ENCODE measurements at regions not wholly inside any gene's neighbourhood (a gene's known extent, or its start where the extent isn't known, plus 50 kb on each side); places are given as distances from the start of the nearest gene placed in this dataset.

DNA sequence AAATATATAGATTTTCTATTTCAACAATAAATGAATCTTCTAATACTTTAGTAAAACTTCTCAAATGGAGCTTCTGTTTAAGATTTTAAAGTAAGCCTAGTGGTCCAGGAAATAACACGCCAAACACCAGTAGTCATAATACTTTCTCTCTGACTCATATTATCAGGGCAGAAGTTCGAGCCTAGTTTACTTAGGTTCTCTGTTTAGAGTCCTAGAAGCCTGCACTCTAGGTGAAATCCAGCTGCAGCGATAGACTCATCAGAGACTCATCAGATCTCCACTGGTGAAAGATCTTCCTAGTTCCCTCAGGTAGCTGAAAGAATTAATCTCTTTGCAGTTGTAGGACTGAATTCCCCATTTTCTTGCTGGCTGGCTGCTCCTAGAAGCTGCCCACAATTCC, 552.5 kb upstream of the ROBO2 start:
- no peak for TF ChIP-seq POLR2A (IDR thresholded peaks at IDR 0.05)
- TF ChIP-seq POLR2AphosphoS5 (IDR thresholded peaks at IDR 0.05) = no peak
- TF ChIP-seq, protein P1, sequence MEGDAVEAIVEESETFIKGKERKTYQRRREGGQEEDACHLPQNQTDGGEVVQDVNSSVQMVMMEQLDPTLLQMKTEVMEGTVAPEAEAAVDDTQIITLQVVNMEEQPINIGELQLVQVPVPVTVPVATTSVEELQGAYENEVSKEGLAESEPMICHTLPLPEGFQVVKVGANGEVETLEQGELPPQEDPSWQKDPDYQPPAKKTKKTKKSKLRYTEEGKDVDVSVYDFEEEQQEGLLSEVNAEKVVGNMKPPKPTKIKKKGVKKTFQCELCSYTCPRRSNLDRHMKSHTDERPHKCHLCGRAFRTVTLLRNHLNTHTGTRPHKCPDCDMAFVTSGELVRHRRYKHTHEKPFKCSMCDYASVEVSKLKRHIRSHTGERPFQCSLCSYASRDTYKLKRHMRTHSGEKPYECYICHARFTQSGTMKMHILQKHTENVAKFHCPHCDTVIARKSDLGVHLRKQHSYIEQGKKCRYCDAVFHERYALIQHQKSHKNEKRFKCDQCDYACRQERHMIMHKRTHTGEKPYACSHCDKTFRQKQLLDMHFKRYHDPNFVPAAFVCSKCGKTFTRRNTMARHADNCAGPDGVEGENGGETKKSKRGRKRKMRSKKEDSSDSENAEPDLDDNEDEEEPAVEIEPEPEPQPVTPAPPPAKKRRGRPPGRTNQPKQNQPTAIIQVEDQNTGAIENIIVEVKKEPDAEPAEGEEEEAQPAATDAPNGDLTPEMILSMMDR (IDR thresholded peaks at IDR 0.05) = no peak
- DNase-seq (ENCODE audit: low spot score in 2 of 2) = no peak
- Histone ChIP-seq H3K9me3 (peaks cover 7 to 9% of the 10 kb centered on the region in 2 donors), H3K4me1 (no peaks in the 10 kb centered on the region), H3K27me3 (no peaks in the 10 kb centered on the region), H3K4me3 (no peak overlapping the region), H3K27ac (no peak overlapping the region), H3K36me3 (no peaks in the 10 kb centered on the region)
- intact Hi-C loops (cut with DNase I; ENCODE audit: low total_unique reads) = no loop called here

DNA sequence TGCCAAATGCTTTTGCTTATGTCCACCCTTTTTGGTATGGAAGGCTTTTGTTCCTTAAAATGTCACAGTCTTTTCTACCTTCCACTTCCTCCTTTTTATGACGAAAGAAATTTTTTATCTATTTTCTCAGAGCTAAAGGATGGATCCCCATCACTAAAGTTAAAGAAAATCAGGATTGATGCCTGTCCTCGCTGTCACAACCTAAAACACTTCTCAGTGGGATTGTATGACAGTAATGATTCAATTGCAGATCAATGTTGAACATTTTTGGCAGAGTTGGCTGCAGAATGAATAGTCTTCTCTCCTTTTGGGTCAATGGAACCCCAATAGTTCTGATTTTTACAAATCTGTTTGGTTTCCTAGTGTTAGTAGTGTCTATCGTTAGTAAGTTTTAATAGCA, 549.8 kb upstream of the ROBO2 start:
- Histone ChIP-seq H3K27me3 (no peaks in the 10 kb centered on the region), H3K4me3 (no peak overlapping the region), H3K4me1 (no peaks in the 10 kb centered on the region), H3K36me3 (no peaks in the 10 kb centered on the region), H3K27ac (no peak overlapping the region), H3K9me3 (peaks cover 7 to 9% of the 10 kb centered on the region in 2 donors)
- DNase-seq (ENCODE audit: low spot score in 2 of 2) = no peak
- intact Hi-C loops (cut with DNase I; ENCODE audit: low total_unique reads) = no loop called here
- TF ChIP-seq, protein P1 (IDR thresholded peaks at IDR 0.05) = no peak
- TF ChIP-seq POLR2A (IDR thresholded peaks at IDR 0.05) (no peak), POLR2AphosphoS5 (IDR thresholded peaks at IDR 0.05) (no peak)

DNA sequence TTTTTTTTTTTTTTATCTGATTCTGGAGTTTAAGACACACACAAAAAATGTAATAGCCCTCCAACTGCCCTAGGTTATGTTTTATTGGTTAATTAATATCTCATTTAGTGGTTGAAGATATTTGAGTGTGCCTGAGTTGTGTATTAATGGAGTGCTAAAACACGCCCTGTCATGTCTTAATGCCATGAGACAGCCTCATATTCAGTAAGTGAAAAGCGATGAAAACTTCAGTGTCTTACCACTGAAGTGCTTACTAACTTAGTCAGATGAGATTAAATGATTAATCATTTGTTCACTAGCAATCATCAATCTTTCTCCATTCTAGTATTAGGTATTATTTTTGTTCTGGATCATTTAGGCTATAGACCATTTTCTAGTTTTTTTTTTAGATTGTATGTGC, 544.7 kb upstream of the ROBO2 start:
- TF ChIP-seq, protein P1 (IDR thresholded peaks at IDR 0.05) = no peak
- no peak for TF ChIP-seq POLR2AphosphoS5 (IDR thresholded peaks at IDR 0.05)
- TF ChIP-seq POLR2A (IDR thresholded peaks at IDR 0.05) = no peak
- DNase-seq (ENCODE audit: low spot score in 2 of 2) = no peak
- H3K27me3 ChIP-seq = no peaks in the 10 kb centered on the region
- intact Hi-C loops (cut with DNase I; ENCODE audit: low total_unique reads) = no loop called here
- H3K4me1 ChIP-seq = no peaks in the 10 kb centered on the region
- no peak overlapping the region for H3K27ac ChIP-seq
- no peaks in the 10 kb centered on the region for H3K36me3 ChIP-seq
- no peak overlapping the region for H3K4me3 ChIP-seq
- no peaks in the 10 kb centered on the region for H3K9me3 ChIP-seq

DNA sequence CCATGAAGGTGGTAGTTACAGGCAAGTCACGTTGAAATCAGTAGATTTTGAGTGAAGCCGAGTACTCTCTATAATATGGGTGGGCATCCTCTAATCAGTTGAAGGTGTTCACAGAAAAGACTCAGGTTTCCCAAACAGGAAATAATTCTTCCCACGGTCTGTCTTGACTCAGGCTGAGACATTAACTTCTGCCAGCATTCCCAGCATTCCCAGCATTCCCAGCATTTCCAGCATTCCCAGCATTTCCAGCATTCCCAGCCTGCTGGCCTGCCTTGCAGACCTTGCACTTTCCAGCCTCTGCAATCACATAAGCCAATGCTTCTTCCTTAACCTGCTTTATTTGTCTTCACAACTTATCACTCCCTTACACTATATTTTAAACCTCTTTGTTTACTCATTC, 542.3 kb upstream of the ROBO2 start:
- no peak for TF ChIP-seq POLR2AphosphoS5 (IDR thresholded peaks at IDR 0.05)
- TF ChIP-seq, protein P1 (IDR thresholded peaks at IDR 0.05) = no peak
- no peak for TF ChIP-seq POLR2A (IDR thresholded peaks at IDR 0.05)
- H3K9me3 ChIP-seq = no peaks in the 10 kb centered on the region
- intact Hi-C loops (cut with DNase I; ENCODE audit: low total_unique reads) = no loop called here
- no peaks in the 10 kb centered on the region for H3K27me3 ChIP-seq
- no peaks in the 10 kb centered on the region for H3K4me1 ChIP-seq
- no peak overlapping the region for H3K27ac ChIP-seq
- no peaks in the 10 kb centered on the region for H3K36me3 ChIP-seq
- DNase-seq (ENCODE audit: low spot score in 2 of 2) = no peak
- no peak overlapping the region for H3K4me3 ChIP-seq

DNA sequence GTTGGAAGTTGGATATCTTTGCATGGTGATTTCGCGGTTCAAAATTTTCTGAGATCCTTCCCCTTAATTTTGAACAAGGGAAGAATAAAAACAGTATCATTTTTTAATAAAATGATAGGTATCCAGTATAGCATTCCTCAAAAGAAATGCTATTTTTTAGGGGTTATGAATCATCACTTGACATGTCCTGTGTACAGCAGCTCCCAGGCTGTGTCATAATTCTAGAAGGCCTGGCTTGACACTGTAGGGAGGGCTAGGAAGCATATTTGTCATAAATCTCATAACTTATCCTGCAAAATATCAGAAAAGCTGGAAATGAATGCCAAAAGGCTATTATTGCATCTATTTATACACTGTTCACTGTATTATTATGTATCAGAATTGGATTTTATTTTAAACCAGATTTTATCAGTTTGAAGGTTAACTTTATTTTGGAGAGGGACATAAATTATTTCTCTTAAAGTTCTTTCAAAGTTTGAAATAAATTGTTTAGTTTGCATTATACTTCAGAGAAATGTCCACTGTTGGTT, 539.1 kb upstream of the ROBO2 start:
- H3K27me3 ChIP-seq = no peaks in the 10 kb centered on the region
- H3K36me3 ChIP-seq = no peaks in the 10 kb centered on the region
- TF ChIP-seq, protein P1 (IDR thresholded peaks at IDR 0.05) = no peak
- TF ChIP-seq POLR2AphosphoS5 (IDR thresholded peaks at IDR 0.05) = no peak
- TF ChIP-seq POLR2A (IDR thresholded peaks at IDR 0.05) = no peak
- no peak for DNase-seq (ENCODE audit: low spot score in 2 of 2)
- H3K4me3 ChIP-seq = no peak overlapping the region
- no peaks in the 10 kb centered on the region for H3K9me3 ChIP-seq
- no peak overlapping the region for H3K27ac ChIP-seq
- no peaks in the 10 kb centered on the region for H3K4me1 ChIP-seq
- intact Hi-C loops (cut with DNase I; ENCODE audit: low total_unique reads) = no loop called here

All from breast epithelium (tissue), 4 donors.